SK-N-SH treated with all-trans-retinoic acid at 6 μM for 48 hours (cell line): ENCODE measurements at regions not wholly inside any gene's neighbourhood (a gene's known extent, or its start where the extent isn't known, plus 50 kb on each side); places are given as distances from the start of the nearest gene placed in this dataset.

Experiments
- ARNTL ChIP-seq: fragments of 450-650 bp; formaldehyde crosslinking; IDR thresholded peaks from 2 replicates; pipeline ENCODE4 v1.5.0; 2020; ENCODE audit warnings: low read depth, mild to moderate bottlenecking, moderate library complexity, borderline replicate concordance
- BACH2 ChIP-seq: fragments of 250-450 bp; sonication (Bioruptor Pico); IDR thresholded peaks from 2 replicates; pipeline ENCODE4 v1.9.0; 2021; ENCODE audit warnings: mild to moderate bottlenecking, borderline replicate concordance
- ISL1 ChIP-seq: fragments of 250-450 bp; sonication (Bioruptor Pico); IDR thresholded peaks from 2 replicates; pipeline ENCODE4 v2.1.2; 2022; ENCODE audit warnings: mild to moderate bottlenecking, moderate library complexity
- OSR1 ChIP-seq: fragments of 250-450 bp; sonication (Bioruptor Pico); IDR thresholded peaks from 2 replicates; pipeline ENCODE4 v1.8.0; 2022; ENCODE audit warnings: moderate library complexity, mild to moderate bottlenecking, inconsistent platforms
- PPARA ChIP-seq: fragments of 250-450 bp; sonication (Bioruptor Pico); IDR thresholded peaks from 2 replicates; pipeline ENCODE4 v1.5.0; 2020; ENCODE audit warnings: mild to moderate bottlenecking, borderline replicate concordance
- RARB ChIP-seq: fragments of 250-450 bp; sonication (Bioruptor Pico); IDR thresholded peaks from 2 replicates; pipeline ENCODE4 v1.8.0; 2021; ENCODE audit warnings: mild to moderate bottlenecking, moderate library complexity
- ZC3H10 ChIP-seq: fragments of 250-450 bp; sonication (Bioruptor Pico); IDR thresholded peaks from 2 replicates; pipeline ENCODE4 v1.5.1; 2021; ENCODE audit warnings: mild to moderate bottlenecking, moderate library complexity
- ZFP3 ChIP-seq: fragments of 250-450 bp; sonication (Bioruptor Pico); IDR thresholded peaks from 2 replicates; pipeline ENCODE4 v1.5.0; 2020; ENCODE audit warnings: mild to moderate bottlenecking, moderate library complexity
- ZFP30 ChIP-seq: fragments of 450-650 bp; formaldehyde crosslinking; IDR thresholded peaks from 2 replicates; pipeline ENCODE4 v1.5.0; 2022; ENCODE audit warnings: mild to moderate bottlenecking, moderate library complexity
- ZNF8 ChIP-seq: fragments of 450-650 bp; formaldehyde crosslinking; IDR thresholded peaks from 2 replicates; pipeline ENCODE4 v1.5.0; 2020; ENCODE audit warnings: mild to moderate bottlenecking, moderate library complexity
- TF ChIP-seq, protein P1 (sequence below): fragments of 250-450 bp; sonication (Bioruptor Pico); IDR thresholded peaks from 2 replicates; pipeline ENCODE4 v1.8.0; 2020; ENCODE audit warnings: mild to moderate bottlenecking, moderate library complexity, borderline replicate concordance
- TF ChIP-seq, protein P2 (sequence below): fragments of 250-450 bp; sonication (Bioruptor Pico); IDR thresholded peaks from 2 replicates; pipeline ENCODE4 v1.5.1; 2020; ENCODE audit warnings: low read depth, mild to moderate bottlenecking, moderate library complexity
- TF ChIP-seq, protein P3 (sequence below): fragments of 250-450 bp; sonication (Bioruptor Pico); IDR thresholded peaks from 2 replicates; pipeline ENCODE4 v1.5.0; 2020; ENCODE audit warnings: mild to moderate bottlenecking, moderate library complexity

DNA sequence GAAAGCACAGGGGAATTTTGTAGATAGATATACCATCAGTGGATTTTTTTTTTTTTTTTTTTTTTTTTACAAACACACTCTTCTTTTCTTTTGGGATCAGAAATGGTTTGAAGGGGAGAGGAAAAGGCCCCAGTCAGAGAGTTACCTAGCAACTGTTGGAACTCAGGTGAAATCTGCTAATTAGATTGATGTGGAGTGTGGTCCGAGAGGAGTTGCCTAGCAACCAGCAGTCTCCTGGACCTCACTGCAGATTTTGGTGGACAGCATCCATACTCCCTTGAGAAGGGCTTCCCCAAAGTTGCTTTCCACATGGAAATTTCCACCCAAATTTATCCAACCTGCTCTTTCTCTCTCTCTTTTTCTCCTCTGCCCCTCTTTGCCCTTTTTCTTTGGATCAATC is 165.4 kb downstream of the UTP18 start:
- TF ChIP-seq ZFP30 (CRISPR knock-in tag) (no peak), ZC3H10 (CRISPR knock-in tag) (no peak), ZNF8 (CRISPR knock-in tag) (no peak), PPARA (CRISPR knock-in tag) (no peak), RARB (no peak), ZFP3 (no peak), BACH2 (CRISPR knock-in tag) (no peak), ARNTL (CRISPR knock-in tag) (no peak), OSR1 (CRISPR knock-in tag) (no peak), ISL1 (no peak)
- TF ChIP-seq, protein P1, sequence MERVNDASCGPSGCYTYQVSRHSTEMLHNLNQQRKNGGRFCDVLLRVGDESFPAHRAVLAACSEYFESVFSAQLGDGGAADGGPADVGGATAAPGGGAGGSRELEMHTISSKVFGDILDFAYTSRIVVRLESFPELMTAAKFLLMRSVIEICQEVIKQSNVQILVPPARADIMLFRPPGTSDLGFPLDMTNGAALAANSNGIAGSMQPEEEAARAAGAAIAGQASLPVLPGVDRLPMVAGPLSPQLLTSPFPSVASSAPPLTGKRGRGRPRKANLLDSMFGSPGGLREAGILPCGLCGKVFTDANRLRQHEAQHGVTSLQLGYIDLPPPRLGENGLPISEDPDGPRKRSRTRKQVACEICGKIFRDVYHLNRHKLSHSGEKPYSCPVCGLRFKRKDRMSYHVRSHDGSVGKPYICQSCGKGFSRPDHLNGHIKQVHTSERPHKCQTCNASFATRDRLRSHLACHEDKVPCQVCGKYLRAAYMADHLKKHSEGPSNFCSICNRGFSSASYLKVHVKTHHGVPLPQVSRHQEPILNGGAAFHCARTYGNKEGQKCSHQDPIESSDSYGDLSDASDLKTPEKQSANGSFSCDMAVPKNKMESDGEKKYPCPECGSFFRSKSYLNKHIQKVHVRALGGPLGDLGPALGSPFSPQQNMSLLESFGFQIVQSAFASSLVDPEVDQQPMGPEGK (CRISPR knock-in tag): no peak
- TF ChIP-seq, protein P2, sequence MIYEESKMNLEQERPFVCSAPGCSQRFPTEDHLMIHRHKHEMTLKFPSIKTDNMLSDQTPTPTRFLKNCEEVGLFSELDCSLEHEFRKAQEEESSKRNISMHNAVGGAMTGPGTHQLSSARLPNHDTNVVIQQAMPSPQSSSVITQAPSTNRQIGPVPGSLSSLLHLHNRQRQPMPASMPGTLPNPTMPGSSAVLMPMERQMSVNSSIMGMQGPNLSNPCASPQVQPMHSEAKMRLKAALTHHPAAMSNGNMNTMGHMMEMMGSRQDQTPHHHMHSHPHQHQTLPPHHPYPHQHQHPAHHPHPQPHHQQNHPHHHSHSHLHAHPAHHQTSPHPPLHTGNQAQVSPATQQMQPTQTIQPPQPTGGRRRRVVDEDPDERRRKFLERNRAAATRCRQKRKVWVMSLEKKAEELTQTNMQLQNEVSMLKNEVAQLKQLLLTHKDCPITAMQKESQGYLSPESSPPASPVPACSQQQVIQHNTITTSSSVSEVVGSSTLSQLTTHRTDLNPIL (CRISPR knock-in tag): no peak
- TF ChIP-seq, protein P3, sequence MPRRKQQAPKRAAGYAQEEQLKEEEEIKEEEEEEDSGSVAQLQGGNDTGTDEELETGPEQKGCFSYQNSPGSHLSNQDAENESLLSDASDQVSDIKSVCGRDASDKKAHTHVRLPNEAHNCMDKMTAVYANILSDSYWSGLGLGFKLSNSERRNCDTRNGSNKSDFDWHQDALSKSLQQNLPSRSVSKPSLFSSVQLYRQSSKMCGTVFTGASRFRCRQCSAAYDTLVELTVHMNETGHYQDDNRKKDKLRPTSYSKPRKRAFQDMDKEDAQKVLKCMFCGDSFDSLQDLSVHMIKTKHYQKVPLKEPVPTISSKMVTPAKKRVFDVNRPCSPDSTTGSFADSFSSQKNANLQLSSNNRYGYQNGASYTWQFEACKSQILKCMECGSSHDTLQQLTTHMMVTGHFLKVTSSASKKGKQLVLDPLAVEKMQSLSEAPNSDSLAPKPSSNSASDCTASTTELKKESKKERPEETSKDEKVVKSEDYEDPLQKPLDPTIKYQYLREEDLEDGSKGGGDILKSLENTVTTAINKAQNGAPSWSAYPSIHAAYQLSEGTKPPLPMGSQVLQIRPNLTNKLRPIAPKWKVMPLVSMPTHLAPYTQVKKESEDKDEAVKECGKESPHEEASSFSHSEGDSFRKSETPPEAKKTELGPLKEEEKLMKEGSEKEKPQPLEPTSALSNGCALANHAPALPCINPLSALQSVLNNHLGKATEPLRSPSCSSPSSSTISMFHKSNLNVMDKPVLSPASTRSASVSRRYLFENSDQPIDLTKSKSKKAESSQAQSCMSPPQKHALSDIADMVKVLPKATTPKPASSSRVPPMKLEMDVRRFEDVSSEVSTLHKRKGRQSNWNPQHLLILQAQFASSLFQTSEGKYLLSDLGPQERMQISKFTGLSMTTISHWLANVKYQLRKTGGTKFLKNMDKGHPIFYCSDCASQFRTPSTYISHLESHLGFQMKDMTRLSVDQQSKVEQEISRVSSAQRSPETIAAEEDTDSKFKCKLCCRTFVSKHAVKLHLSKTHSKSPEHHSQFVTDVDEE (CRISPR knock-in tag): no peak
